ENCODE measurements at regions not wholly inside any gene's neighbourhood (a gene's known extent, or its start where the extent isn't known, plus 50 kb on each side); places are given as distances from the start of the nearest gene placed in this dataset.

DNA sequence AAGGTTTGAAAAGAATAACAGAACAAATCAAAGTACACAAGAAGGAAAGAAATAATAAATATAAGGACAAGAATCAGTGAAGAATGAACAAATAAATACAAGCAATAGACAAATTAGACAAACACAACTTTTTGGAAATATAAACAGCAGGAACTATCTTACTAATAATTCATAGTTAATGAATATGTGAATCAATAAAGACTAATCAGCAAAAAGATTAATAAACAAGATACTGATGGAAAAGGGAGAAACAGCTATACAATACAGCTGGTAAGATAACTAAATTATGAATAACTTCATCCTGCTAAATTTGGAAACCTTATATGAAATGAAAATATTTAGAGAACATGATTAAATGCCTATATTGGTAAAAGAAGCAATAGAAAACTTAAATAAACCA is 193.6 kb upstream of the SPRED2 start (continued):
- TF ChIP-seq RCOR1 (IDR thresholded peaks at IDR 0.05; ENCODE audit: low read length) (no peak), RXRA (IDR thresholded peaks at IDR 0.05; ENCODE audit: borderline replicate concordance, low read depth) (no peak), GATA2 (CRISPR knock-in tag; IDR thresholded peaks at IDR 0.05) (no peak)
- TF ChIP-seq, protein P1, sequence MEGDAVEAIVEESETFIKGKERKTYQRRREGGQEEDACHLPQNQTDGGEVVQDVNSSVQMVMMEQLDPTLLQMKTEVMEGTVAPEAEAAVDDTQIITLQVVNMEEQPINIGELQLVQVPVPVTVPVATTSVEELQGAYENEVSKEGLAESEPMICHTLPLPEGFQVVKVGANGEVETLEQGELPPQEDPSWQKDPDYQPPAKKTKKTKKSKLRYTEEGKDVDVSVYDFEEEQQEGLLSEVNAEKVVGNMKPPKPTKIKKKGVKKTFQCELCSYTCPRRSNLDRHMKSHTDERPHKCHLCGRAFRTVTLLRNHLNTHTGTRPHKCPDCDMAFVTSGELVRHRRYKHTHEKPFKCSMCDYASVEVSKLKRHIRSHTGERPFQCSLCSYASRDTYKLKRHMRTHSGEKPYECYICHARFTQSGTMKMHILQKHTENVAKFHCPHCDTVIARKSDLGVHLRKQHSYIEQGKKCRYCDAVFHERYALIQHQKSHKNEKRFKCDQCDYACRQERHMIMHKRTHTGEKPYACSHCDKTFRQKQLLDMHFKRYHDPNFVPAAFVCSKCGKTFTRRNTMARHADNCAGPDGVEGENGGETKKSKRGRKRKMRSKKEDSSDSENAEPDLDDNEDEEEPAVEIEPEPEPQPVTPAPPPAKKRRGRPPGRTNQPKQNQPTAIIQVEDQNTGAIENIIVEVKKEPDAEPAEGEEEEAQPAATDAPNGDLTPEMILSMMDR (IDR thresholded peaks at IDR 0.05) = no peak

GRCh38 chr2:65622951-65623535 is 190.6 kb upstream of the SPRED2 start:
- H3K4me3 ChIP-seq (ENCODE audit: low read depth in 2 of 2, low read length in 1 of 2) = no peak overlapping the region
- H3K9me3 ChIP-seq = no peaks in the 10 kb centered on the region
- ChIA-PET CTCF (no interaction called here), POLR2A (no interaction called here)
- no peak for DNase-seq
- no peaks in the 10 kb centered on the region for H3K9me2 ChIP-seq
- H3K79me2 ChIP-seq (ENCODE audit: insufficient read depth) = no peaks in the 10 kb centered on the region
- H4K20me1 ChIP-seq (ENCODE audit: insufficient read depth) = no peaks in the 10 kb centered on the region
- H3K4me2 ChIP-seq = no peak overlapping the region
- H3F3A ChIP-seq (replicated peaks; ENCODE audit: insufficient read depth) = no peaks in the 10 kb centered on the region
- TF ChIP-seq MXI1 (IDR thresholded peaks at IDR 0.05; ENCODE audit: low read depth, low read length) = no peak
- TF ChIP-seq CHD2 (IDR thresholded peaks at IDR 0.05; ENCODE audit: low read length, partially characterized antibody) = no peak
- TF ChIP-seq FOSL2 (IDR thresholded peaks at IDR 0.05; ENCODE audit: borderline replicate concordance, low read depth) = no peak
- TF ChIP-seq, protein P1 (IDR thresholded peaks at IDR 0.05) = no peak
- no peak for TF ChIP-seq JUND (IDR thresholded peaks at IDR 0.05)
- TF ChIP-seq EP300 (IDR thresholded peaks at IDR 0.05; ENCODE audit: borderline replicate concordance in 1 of 2, low read depth in 1 of 2, low read length in 1 of 2) = no peak
- TF ChIP-seq, protein P2, sequence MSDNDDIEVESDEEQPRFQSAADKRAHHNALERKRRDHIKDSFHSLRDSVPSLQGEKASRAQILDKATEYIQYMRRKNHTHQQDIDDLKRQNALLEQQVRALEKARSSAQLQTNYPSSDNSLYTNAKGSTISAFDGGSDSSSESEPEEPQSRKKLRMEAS (IDR thresholded peaks at IDR 0.05; ENCODE audit: low read depth) = no peak
- TF ChIP-seq TAF1 (IDR thresholded peaks at IDR 0.05; ENCODE audit: borderline replicate concordance, low read depth, low read length) = no peak
- no peak for TF ChIP-seq RAD21 (IDR thresholded peaks at IDR 0.05; ENCODE audit: low read length)
- no peak for TF ChIP-seq TEAD4 (IDR thresholded peaks at IDR 0.05; ENCODE audit: borderline replicate concordance, insufficient read depth)
- TF ChIP-seq, protein P3, sequence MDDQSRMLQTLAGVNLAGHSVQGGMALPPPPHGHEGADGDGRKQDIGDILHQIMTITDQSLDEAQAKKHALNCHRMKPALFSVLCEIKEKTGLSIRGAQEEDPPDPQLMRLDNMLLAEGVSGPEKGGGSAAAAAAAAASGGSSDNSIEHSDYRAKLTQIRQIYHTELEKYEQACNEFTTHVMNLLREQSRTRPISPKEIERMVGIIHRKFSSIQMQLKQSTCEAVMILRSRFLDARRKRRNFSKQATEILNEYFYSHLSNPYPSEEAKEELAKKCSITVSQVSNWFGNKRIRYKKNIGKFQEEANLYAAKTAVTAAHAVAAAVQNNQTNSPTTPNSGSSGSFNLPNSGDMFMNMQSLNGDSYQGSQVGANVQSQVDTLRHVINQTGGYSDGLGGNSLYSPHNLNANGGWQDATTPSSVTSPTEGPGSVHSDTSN (IDR thresholded peaks at IDR 0.05) = no peak
- H2AFZ ChIP-seq (ENCODE audit: low read depth) = no peak overlapping the region
- no peaks in the 10 kb centered on the region for H3K4me1 ChIP-seq (ENCODE audit: control insufficient read depth in 1 of 2, insufficient read depth in 2 of 2, low read depth in 1 of 2, low read length in 1 of 2)
- 73% methylated on average over 4 of the region's 4 CpGs for WGBS (ENCODE audit: low lambda C conversion rate)
- H3K36me3 ChIP-seq (replicated peaks in 1 of 2; ENCODE audit: control insufficient read depth in 1 of 2, insufficient read depth in 2 of 2, low read length in 1 of 2) = no peaks in the 10 kb centered on the region
- H3K27me3 ChIP-seq (ENCODE audit: insufficient read depth) = no peaks in the 10 kb centered on the region; the same call in 1 of the 2 replicates
- H3K9ac ChIP-seq = no peak overlapping the region
- H3K27ac ChIP-seq (ENCODE audit: low read depth in 2 of 2, low read length in 1 of 2) = no peak overlapping the region
